Erythroblast (primary cell): ENCODE measurements at regions not wholly inside any gene's neighbourhood (a gene's known extent, or its start where the extent isn't known, plus 50 kb on each side); places are given as distances from the start of the nearest gene placed in this dataset.

ENCODE experiments used
- DNase-seq, 2 experiments: peaks; one replicate each; lab custom pipeline; 2025; lab: John Stamatoyannopoulos, UW
- GATA1 ChIP-seq: IDR thresholded peaks from 2 replicates; pipeline ENCODE4 v1.6.1; 2011; ENCODE audit warnings: low read depth, mild to moderate bottlenecking, control low read depth, low read length, moderate library complexity
- POLR2A ChIP-seq: IDR thresholded peaks from 2 replicates; pipeline ENCODE4 v1.6.1; 2011; ENCODE audit warnings: mild to moderate bottlenecking, low read length

- TF ChIP-seq POLR2A: no peak
- no peak for DNase-seq
Measured at GRCh38 chr3:41011854-41012253, 187.5 kb upstream of the CTNNB1 start.

- DNase-seq: no peak
- no peak for TF ChIP-seq POLR2A
- no peak for TF ChIP-seq GATA1
Measured at GRCh38 chr3:41018855-41019254, 180.4 kb upstream of the CTNNB1 start.

- TF ChIP-seq GATA1 (no peak), POLR2A (no peak)
- no peak for DNase-seq
Measured at GRCh38 chr3:41024031-41024836, 175.1 kb upstream of the CTNNB1 start.

GRCh38 chr3:41026394-41027177 lies 172.7 kb upstream of the CTNNB1 start:
- no peak for TF ChIP-seq POLR2A
- no peak for TF ChIP-seq GATA1
- DNase-seq: peak; percentile 47 to 50

- TF ChIP-seq GATA1 (no peak), POLR2A (no peak)
Measured at GRCh38 chr3:41029356-41029755, 169.9 kb upstream of the CTNNB1 start.

GRCh38 chr3:41030220-41030619 lies 169.1 kb upstream of the CTNNB1 start:
- no peak for DNase-seq
- no peak for TF ChIP-seq GATA1
- no peak for TF ChIP-seq POLR2A

More at GRCh38 chr3:41029356-41029755, 169.9 kb upstream of the CTNNB1 start:
- no peak for DNase-seq

- no peak for DNase-seq
- no peak for TF ChIP-seq POLR2A
- no peak for TF ChIP-seq GATA1
Measured at GRCh38 chr3:41031401-41031800, 167.9 kb upstream of the CTNNB1 start.

- no peak for TF ChIP-seq POLR2A
- no peak for TF ChIP-seq GATA1
- DNase-seq: no peak
Measured at GRCh38 chr3:41033956-41034519, 165.3 kb upstream of the CTNNB1 start.

GRCh38 chr3:41035456-41036022 lies 163.8 kb upstream of the CTNNB1 start:
- TF ChIP-seq POLR2A (no peak), GATA1 (no peak)
- DNase-seq: no peak

GRCh38 chr3:41037651-41038334 lies 161.5 kb upstream of the CTNNB1 start:
- TF ChIP-seq GATA1 (no peak), POLR2A (no peak)
- no peak for DNase-seq

- DNase-seq: no peak
- TF ChIP-seq POLR2A (no peak), GATA1 (no peak)
Measured at GRCh38 chr3:41040256-41040655, 159.0 kb upstream of the CTNNB1 start.

GRCh38 chr3:41041462-41041861 lies 157.8 kb upstream of the CTNNB1 start:
- DNase-seq: no peak
- TF ChIP-seq POLR2A (no peak), GATA1 (no peak)

GRCh38 chr3:41041899-41042298 lies 157.4 kb upstream of the CTNNB1 start:
- DNase-seq: no peak
- TF ChIP-seq GATA1 (no peak), POLR2A (no peak)

GRCh38 chr3:41044523-41044922 lies 154.8 kb upstream of the CTNNB1 start:
- no peak for TF ChIP-seq GATA1
- TF ChIP-seq POLR2A: no peak
- no peak for DNase-seq
